Gastrocnemius medialis (tissue), 4 donors: ENCODE measurements at regions not wholly inside any gene's neighbourhood (a gene's known extent, or its start where the extent isn't known, plus 50 kb on each side); places are given as distances from the start of the nearest gene placed in this dataset.

ENCODE experiments used
- ATAC-seq, 2 donors: fragments of 150-250 bp; one replicate each; pipeline ENCODE4 v1.9.1; 2016
- DNase-seq, 2 donors: peaks; one replicate each; pipeline ENCODE4 v3.0.0-alpha.2; 2019
- H3K27ac ChIP-seq, 4 donors: fragments of 200-600 bp; sonication (generic); 1 replicate in 1 of 4; 2 replicates in 3 of 4; pipeline ENCODE4 v1.5.1; 2016 to 2018; ENCODE audit warnings: mild to moderate bottlenecking in 2 of 4, moderate library complexity in 1 of 4
- H3K27me3 ChIP-seq, 3 donors: fragments of 200-600 bp; sonication (generic) in 2 of 3; 1 replicate in 1 of 3; 2 replicates in 2 of 3; pipeline versions ENCODE4 v1.5.1 to v1.6.0; 2016 to 2019; ENCODE audit warnings: mild to moderate bottlenecking in 1 of 3, moderate library complexity in 1 of 3
- H3K36me3 ChIP-seq, 2 donors: fragments of 200-600 bp; sonication (generic) in 1 of 2; one replicate each; pipeline ENCODE4 v1.5.1; 2017 to 2018
- H3K4me1 ChIP-seq, 2 donors: fragments of 200-600 bp; sonication (generic) in 1 of 2; one replicate each; pipeline ENCODE4 v1.5.1; 2016 to 2017; ENCODE audit warnings: mild to moderate bottlenecking in 2 of 2
- H3K4me3 ChIP-seq, 4 donors: fragments of 200-600 bp; sonication (generic) in 3 of 4; 1 replicate in 1 of 4; 2 replicates in 3 of 4; pipeline ENCODE4 v1.5.1; 2016 to 2019; ENCODE audit warnings: mild to moderate bottlenecking in 2 of 4
- H3K9me3 ChIP-seq, 3 donors: fragments of 200-600 bp; sonication (generic) in 2 of 3; 1 replicate in 1 of 3; 2 replicates in 2 of 3; pipeline ENCODE4 v1.5.1; 2016 to 2019
- POLR2A ChIP-seq, 2 donors: fragments of 450-650 bp; IDR thresholded peaks; one replicate each; pipeline ENCODE4 v1.6.1; 2017; ENCODE audit warnings: antibody characterized with exemption in 2 of 2, mild to moderate bottlenecking in 2 of 2, moderate library complexity in 2 of 2
- in situ Hi-C, 4 donors: fragments of 200-750 bp; cut with MboI; loops; one replicate each; pipeline versions ENCODE4 v1.15.0 to v1.8.0; 2017; ENCODE audit warnings: low sequenced_read_pairs in 4 of 4
- intact Hi-C: fragments of 100-400 bp; cut with DNase I; formaldehyde crosslinking; loops from one replicate; pipeline ENCODE4 v1.15.1; 2023; ENCODE audit warnings: low total_unique reads
- TF ChIP-seq, protein P1 (sequence below), 5 experiments: fragments of 450-650 bp in 3 of 5; fragments of 200-600 bp in 2 of 5; sonication (generic) in 2 of 5; IDR thresholded peaks in 4 of 5; conservative IDR thresholded peaks in 1 of 5; 1 replicate in 4 of 5; 2 replicates in 1 of 5; pipeline ENCODE4 v1.5.1; 2016 to 2019; ENCODE audit warnings: antibody characterized with exemption in 5 of 5, mild to moderate bottlenecking in 3 of 5, moderate library complexity in 3 of 5

DNA sequence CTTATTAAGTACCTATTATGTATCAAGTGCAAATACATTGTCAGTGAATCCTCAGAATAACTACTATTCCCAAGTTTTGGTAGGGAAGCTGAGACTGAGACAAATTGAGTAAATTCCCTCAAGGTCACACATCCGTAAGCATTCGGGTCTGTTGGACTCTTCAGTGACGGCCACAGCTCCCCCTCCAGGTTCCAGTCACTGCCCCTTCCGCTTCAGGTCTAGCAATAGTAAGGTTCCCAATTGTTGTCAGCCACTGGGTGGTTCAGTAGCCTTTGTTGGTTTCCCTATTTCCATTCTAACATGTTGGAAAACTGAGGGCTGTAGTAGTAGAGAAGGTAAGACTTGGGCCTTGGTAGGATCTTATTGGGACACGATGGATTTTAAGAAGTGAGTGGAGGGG is 54.9 kb upstream of the TNRC6B start:
- Histone ChIP-seq H3K36me3 (peaks cover 0 to 12% of the 10 kb centered on the region in 2 donors), H3K27ac (no peak overlapping the region), H3K4me3 (no peak overlapping the region), H3K27me3 (no peaks in the 10 kb centered on the region), H3K9me3 (no peaks in the 10 kb centered on the region), H3K4me1 (peaks cover 26 to 32% of the 10 kb centered on the region in 2 donors)
- in situ Hi-C loops = no loop called here
- ATAC-seq = no peak
- no peak for TF ChIP-seq POLR2A (IDR thresholded peaks at IDR 0.05)
- TF ChIP-seq, protein P1, sequence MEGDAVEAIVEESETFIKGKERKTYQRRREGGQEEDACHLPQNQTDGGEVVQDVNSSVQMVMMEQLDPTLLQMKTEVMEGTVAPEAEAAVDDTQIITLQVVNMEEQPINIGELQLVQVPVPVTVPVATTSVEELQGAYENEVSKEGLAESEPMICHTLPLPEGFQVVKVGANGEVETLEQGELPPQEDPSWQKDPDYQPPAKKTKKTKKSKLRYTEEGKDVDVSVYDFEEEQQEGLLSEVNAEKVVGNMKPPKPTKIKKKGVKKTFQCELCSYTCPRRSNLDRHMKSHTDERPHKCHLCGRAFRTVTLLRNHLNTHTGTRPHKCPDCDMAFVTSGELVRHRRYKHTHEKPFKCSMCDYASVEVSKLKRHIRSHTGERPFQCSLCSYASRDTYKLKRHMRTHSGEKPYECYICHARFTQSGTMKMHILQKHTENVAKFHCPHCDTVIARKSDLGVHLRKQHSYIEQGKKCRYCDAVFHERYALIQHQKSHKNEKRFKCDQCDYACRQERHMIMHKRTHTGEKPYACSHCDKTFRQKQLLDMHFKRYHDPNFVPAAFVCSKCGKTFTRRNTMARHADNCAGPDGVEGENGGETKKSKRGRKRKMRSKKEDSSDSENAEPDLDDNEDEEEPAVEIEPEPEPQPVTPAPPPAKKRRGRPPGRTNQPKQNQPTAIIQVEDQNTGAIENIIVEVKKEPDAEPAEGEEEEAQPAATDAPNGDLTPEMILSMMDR (IDR thresholded peaks at IDR 0.05 in 4 of 5, conservative IDR thresholded peaks at IDR 0.05 in 1 of 5) = no peak
- intact Hi-C loops = no loop called here
- DNase-seq = no peak

DNA sequence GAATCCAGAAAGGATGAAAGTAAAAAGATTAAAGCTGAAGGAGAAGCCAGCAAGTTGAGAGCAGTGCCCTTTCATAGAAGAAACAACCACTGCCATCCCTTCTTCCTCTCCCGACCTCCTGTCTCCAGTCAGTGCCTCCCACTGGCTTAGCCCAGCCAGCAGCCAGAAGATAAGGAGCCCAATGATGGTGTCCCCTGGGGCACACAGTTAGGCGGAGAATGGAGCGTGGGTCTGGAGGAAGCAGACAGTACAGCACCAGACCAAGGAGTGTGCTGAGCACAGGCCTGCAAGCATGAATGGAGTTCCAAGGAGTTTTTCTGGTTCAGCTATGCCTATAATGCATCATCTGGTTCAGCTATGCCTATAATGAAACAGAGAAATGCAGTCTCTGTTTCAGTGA is 54.3 kb upstream of the TNRC6B start:
- no peak overlapping the region for H3K27ac ChIP-seq
- no peak for ATAC-seq
- in situ Hi-C loops = no loop called here
- DNase-seq = no peak
- no peaks in the 10 kb centered on the region for H3K27me3 ChIP-seq
- intact Hi-C loops = no loop called here
- no peaks in the 10 kb centered on the region for H3K9me3 ChIP-seq
- TF ChIP-seq POLR2A (IDR thresholded peaks at IDR 0.05) = no peak
- TF ChIP-seq, protein P1 (IDR thresholded peaks at IDR 0.05 in 4 of 5, conservative IDR thresholded peaks at IDR 0.05 in 1 of 5) = no peak
- H3K36me3 ChIP-seq = peaks cover 0 to 15% of the 10 kb centered on the region in 2 donors
- H3K4me1 ChIP-seq = peaks cover 26 to 32% of the 10 kb centered on the region in 2 donors
- H3K4me3 ChIP-seq = no peak overlapping the region
